AG08395 (cell line): ENCODE measurements at regions not wholly inside any gene's neighbourhood (a gene's known extent, or its start where the extent isn't known, plus 50 kb on each side); places are given as distances from the start of the nearest gene placed in this dataset.
A peak's percentile ranks its signal among the peaks of the same experiment; 100 is the strongest.
"Not testable (repeated sequence)": the region's sequence is repeated elsewhere in the genome, so short reads cannot be mapped to it uniquely, and the experiment has no call there.

Experiments
- DNase-seq: peaks from one replicate; pipeline ENCODE4 v3.0.0; 2012; ENCODE audit warnings: mixed read lengths, low spot score

DNA sequence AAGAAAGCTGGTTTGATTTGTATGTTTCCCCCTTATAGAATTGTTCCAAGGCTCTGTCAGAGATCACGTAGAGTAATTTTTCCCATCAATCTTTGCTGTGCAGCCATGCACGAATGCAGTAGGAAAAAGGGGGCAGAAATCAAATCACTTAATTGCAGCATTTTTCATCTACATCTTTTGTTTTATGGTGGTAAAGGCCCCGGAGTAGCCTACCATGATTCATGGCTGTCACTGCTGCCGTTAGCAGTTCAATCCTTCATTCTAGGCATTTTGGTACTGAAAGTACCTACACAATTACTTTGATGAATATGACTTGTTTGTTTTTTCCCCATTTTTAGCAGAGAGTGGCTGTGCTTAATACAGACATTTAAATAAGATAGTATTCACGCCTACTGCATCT is 631.9 kb upstream of the MMS22L start:
- DNase-seq: no peak

DNA sequence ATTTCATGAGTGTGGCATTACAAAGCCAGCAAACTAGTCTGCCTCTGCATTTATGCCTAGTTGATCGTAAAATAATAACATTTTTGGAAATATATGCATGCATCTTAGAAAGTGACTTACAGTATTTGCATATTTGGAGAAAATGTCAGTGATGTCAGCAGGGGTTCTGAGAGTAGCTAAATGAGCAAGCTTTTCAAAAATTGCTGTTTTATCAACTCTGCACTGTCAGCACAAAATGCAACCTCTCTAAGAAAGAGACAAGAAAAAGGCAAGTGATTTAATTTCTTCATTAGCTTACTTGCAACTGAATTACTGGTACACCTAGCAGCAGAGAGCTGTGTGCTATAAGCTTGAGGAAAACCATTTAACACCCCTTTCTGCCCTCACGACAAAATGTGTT is 632.5 kb upstream of the MMS22L start:
- DNase-seq: no peak

DNA sequence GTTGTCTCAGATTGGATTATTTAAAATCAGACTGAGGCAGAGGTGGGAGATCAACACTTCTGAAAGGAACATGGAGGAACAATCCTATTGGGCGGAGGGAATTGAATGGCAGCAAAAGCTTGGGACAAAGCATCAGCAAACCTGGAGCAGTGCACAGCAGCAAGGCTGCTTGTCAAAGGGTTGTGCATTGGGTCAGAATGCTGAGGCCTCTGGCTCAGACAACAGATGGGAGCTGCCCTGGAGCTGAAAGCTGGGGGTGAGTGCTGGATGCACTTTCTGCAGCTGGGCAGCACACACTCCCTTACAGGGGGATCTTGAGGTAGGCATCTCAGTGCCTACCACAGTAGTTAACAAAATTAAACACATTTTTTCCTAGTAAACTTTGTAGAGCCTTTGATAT is 634.4 kb upstream of the MMS22L start:
- DNase-seq: no peak

DNA sequence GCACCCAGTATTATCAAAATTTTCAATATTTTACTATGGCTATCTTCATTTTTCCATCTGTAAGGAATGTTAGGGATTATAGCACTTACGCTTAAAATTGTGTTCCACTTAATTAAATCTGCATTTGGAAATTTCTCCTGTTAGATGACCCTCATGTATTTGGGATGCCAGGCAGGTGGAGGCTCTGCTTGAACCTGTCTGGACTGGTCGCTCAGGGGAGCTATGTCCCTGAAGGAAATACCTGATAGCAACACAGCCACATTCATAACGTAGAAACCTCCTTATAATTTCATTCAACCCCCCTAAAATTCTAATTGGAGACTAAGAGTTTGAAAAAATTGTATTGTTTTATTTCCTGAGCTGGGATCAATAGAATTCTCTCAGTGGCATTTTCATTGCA is 636.0 kb upstream of the MMS22L start:
- DNase-seq: no peak

DNA sequence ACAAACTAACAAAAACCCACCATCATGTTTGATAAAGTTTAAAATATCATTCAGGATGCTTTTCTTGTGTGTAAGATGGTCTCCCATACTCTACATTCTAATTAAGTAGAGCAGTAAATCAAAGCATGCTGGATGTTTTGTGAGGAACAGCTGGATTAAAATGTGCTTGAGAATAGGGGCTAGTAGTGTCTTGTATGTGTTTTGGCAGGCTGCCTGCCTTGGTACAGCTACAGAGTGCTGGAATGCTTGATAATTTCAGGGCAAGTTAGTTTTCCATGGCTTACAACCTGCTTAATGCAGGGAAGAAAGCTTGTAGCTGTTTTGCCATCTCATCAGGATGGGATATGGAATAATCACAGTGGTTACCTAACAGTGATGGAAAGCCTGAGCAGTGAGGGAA is 636.6 kb upstream of the MMS22L start:
- no peak for DNase-seq

DNA sequence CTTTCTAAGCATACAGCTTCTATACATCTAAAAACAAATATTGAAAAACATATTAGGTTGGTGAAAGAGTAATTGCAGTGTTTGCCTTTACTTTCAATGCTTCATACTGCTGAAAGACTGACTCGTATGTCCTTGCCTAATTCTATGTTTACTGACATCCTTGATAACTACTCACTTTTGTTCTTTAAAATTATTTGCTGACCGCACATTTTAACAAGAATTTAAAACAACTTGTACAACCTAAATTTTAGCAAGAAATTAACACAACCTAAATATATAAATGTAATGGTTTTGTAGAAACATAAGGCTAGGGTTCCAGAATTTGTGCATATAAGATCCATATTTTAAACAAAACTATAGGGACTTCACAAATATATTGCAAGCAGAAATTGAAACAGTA is 640.2 kb upstream of the MMS22L start:
- DNase-seq: no peak

DNA sequence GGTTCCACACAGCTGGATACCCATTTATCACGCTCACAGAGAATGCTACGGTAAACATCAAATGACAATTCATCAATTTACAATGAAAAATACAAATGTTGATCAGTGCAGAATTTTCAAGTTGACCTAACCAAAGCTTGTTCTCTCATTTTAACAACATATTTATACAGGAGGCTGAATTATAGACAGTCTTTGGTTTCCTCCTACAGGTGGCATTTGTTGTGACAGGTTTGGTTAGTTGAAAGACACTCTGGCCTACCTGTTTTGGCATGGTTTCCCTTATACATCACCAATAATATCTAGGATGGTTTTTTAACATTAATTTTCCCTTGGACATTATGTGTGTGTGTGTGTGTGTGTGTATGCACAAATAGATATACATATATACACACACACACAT is 642.5 kb upstream of the MMS22L start:
- peak; percentile 2 for DNase-seq

DNA sequence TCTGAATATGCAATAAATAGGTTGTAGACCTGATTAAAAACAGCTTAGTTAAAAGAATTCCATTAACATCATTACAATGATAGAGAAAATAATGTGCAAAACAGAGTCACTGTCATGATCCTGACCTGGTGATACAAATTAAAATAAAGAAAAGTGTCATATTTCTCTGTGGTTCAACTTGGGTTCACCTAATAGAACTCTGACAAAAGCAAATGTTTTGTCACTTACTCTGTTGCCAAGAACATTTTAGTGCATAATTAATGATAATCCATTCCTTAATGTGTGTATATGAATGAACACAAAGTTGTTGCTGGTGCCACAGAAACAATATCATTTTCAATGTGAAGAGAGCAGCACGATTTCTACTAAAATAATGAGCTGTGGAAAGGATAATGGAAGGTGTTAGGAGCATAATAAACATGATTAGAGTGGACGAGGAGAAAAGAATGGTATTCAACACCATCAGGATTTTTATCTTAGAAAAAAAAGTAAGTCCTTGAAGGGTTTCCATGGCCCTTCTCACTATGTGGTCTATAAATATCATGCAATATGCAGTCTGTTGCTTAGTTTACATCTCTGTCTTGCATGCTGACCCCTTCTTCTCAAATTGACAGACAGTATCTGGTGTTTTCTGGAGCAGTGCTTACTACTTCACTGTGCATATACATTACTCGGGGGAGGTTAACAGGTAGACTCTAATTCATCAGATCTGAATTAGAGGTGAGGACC is 656.6 kb upstream of the MMS22L start:
- no peak for DNase-seq

DNA sequence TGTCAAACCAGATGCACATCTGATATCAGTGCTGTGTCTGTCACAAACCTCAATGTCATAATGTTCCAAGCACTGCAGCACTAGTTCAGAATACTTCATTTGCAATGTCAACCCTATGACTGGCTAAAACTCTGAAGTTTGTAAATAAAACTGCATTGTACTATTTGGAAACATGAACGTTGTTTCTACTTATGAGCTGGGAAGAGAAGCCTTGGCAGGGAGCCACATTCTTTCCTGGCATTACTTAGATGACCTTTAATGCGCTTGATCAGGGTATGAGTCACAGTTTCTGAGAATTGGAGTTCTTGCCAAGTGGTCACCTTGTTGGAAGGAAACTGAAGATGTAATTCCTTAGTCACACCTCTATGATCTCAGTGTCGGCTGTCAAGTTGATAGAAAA is 664.8 kb upstream of the MMS22L start:
- no peak for DNase-seq

DNA sequence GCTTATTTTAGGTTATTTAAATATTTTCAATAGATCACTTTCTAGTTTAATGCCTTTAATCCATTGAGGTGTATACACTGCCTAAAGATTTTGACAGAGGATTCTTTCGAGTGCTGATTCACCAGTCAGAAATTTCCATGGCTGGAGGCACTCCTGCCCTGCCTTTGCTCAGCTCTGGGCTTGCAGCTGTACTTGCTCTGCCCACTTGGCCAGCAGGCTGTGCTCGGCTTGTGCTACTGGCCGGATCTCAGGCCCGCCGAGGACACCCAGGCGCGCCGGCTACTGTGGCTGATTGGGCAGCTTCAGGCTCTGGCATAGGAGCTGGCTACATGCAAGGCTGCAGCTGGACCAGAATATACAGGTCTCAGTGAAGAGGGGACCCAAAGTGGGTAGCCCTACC is 675.1 kb upstream of the MMS22L start:
- no peak for DNase-seq

DNA sequence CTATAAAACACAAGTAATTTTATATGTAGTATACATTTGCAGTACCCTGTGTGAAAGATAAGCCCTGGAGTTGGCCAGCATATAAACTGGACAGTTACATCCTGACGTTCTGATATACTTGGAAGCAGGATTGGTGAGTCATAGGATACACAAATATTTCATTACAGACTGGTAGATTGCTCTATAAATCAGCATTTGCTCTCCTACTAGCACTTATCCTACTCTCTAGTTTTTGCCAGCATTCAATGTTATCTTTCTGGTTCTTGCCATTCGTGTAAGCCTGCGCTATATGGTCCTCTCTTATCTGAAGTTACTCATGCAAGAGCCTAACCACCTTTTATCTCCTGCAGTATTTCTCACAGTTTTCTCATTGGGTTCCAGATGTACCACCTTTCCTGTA is 680.2 kb upstream of the MMS22L start:
- no peak for DNase-seq

DNA sequence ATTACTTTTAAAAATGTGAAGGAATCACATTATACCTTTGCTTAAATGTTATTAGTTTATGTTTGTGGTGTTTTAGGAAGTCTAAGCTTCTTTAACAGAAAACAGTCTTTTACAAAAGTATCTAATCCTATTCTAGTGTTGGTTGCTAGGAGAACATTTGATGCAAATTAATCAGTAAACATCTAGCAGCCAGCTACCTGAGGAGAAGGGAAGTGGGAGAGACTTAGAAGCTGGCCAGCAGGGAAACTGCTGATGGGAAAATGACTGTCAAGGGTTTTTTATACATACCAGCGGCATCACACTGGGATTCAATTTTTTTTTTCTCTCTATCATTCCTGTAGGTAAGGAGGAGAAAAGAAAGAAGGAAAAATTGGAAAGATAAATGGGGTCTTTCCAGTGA is 686.0 kb upstream of the MMS22L start:
- no peak for DNase-seq

DNA sequence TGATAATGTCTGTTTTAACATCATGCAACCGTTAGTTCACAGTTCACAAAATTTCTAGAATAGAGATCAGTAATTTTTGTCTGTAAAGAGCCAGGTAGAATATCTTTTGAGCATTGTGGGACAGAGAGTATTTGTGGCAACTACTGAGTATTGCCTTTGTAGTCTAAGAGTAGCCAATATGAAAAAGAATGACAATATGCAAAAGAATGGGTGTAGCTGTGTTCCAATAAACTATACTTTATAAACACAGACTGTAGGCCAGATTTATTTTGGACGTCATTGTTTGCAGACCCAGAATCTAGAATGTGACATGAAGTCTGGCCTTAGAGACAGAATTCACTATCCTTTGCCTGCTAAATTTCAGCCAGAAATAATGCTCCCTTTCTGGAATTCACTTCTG is 694.1 kb upstream of the MMS22L start:
- DNase-seq: no peak

DNA sequence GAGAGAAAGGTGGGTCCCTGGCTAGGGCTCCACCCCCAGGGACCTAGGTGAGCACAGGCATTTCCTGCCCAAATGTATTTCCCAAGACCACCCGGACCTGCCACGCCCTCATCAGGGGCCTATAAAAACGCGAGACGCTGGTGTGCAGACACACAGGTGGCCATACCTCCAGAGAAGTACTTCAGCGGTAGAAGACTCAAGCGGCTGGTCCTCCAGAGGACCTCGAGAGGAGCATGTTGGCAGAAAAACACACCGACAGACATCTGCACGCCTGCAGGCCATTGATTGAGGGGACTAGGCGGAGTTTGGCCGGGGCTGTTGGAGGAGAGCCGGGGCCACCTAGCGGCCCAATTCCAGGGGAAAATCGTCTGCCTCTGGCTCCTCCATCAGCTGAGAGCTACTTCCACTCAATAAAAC is 695.8 kb upstream of the MMS22L start:
- DNase-seq: no peak

DNA sequence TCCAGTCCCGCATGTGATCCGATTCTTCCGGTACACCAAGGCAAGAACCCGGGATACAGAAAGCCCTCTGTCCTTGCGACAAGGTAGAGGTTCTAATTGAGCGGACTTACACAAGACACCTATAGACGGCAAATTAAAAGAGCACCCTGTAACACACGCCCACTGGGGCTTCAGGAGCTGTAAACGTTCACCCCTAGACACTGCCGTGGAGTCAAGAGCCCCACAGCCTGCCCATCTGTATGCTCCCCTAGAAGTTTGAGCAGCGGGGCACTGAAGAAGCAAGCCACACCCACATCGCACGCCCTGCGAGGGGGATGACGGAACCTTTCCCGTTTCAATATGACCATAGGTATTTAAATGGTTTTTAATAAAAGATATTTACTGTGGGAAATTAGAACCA is 696.3 kb upstream of the MMS22L start:
- not testable (repeated sequence) for DNase-seq

DNA sequence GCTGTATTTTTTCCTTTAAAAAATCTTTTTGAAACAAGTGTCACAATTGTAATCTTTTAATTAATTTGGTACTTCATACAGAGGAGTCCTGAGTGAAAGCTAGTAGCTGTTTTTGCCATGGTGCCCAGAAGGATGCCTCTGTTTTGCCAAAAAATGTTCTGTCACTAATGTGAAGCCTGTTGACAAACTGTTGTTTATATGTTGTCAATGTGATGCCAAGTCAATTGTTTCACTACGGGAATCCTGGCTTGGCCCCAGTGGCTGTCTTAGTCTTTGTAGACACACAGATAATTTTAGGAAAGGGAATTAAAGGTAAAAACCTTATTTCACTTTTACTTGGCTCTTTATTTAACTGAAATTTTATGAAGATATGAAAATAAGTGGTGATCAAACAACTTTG is 706.4 kb upstream of the MMS22L start:
- no peak for DNase-seq

DNA sequence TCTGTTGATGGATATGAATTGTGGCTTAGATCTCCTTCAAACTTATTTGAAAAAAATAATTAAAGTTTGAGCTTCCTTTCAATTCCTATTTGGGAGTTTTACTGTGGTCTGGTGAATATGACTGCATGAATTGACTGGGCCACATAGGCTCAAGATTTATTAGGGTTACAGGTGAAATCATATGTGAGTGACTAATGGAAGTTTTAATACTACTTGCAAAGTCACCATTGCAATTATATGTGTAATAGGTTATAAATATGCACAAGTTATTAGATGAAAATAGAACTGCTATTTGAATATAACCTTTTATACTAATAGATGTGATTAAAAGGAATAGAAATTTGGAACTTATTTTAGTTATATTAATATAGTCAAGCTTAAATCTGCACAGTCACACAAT is 712.1 kb upstream of the MMS22L start:
- no peak for DNase-seq

DNA sequence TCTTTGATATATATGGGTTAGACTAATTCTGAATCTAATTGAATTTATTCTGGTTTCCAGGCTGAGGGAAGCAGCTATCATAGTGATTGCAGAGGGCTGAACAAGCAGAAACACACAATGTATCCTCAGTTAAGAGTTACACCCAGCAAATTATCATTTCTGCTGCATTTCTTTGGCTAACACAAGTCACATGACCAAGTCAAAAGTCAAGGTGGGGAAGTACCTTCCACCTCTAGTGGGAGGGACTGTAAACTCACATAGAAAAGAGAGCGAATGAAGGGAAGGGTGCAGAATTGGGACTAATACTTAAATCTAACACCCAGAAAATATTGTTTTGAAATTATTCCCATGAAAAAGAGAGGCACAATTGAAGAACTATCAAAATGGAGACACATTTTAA is 719.7 kb upstream of the MMS22L start:
- no peak for DNase-seq

DNA sequence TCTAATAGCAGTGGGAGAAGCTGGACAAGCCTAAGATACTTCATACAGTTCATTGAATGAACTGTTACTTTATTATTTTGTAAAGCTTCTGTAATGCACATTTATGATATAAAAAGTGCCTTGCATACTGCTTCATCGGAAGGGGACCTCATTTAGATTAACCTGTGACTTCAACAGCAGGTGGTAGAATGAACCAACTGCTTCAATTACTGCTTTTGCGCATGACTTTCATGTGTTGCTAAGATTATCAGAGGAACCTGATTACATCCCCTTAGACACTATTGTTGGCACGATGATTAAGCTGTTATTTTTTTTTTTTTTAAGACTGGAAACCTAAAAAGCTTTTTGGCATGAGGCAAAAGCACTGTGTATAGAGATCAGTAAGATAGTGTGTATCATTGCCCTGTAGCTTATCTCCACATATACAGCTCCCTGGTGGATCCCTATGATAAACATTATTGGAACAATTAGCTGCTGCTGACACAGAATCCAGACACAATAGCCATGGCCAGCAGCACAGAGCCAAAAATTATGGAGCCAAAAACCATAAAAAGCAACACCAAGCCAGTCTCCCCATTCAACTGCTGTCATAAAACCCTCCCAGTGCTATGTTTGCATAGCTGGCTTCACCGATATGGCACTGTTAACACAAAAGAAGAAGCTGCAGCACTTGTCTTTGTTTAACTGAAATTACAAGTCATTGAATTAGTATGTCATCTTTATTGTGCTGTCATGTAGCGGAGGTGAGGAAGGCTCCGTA is 731.6 kb upstream of the MMS22L start:
- no peak for DNase-seq

DNA sequence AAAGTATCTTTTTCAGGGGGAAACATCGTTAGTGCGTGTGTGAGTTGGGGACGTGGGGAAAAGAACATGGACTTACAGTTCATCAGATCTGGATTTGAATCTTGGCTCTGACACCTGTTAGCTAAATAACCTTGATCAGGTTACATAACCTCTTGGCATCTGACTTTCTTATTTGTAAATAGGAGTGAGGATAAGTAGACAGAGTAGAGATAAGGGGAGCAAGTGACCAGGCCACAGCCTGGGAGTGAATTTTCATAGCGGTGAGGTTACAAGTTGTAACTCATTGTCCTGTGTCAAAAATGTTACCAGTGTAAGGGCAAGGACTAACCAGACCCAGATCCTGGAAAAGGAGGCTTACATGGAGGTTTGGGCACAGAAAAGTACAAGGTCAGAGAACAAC is 733.5 kb upstream of the MMS22L start:
- DNase-seq: no peak

DNA sequence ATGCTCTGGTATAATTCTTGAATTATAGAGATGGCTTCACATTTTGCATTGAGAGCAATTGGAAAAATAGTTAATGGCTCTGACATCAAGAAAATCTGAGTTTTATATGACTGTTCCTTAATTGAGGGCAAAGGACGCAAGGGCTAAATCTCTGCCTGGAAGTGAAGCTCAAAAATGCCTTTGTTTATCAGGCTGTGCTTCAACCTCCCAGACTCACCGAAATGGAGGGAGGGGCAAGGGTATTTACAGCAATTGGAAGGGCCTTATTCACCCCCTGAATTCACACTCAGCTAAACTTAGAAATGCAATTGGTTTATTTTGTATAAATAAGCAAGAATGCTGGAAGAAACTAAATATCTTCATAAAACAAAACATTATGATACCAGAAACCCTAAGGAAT is 737.2 kb upstream of the MMS22L start:
- DNase-seq: no peak

DNA sequence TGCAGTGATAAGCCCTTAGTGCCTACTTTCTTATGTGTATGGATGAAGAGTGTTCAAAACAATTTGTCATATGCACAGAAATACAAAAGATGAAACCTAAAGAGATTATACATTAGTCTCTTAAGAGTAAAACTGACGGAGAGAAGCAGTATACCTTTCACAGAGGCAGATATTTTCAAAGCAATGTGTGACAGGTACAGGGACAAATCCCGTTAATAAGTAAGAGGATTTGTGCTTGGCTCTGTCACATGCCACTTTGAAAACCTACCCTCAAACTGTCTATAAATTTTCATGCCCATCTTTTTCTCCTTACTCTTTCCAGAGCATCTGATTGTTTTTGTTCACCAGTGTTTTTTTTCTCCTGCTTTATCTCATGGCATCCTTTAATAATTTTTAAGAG is 741.3 kb upstream of the MMS22L start:
- no peak for DNase-seq

DNA sequence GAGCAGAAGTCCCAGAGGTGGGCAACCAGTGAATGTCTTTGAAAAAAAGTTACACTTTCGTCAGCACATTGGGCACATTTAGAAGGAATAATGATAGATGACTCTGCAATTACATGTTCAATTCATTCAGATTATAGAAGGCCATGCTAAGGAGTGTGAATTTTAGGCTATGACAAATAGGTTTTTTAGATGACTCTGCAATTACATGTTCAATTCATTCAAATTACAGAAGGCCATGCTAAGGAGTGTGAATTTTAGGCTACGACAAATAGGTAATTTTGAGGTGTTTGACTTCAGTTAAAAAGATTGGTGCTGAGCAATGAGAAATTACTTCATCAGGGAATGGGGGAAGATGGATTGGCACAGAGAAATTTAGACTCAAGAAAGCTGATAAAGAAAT is 744.9 kb upstream of the MMS22L start:
- DNase-seq: no peak

DNA sequence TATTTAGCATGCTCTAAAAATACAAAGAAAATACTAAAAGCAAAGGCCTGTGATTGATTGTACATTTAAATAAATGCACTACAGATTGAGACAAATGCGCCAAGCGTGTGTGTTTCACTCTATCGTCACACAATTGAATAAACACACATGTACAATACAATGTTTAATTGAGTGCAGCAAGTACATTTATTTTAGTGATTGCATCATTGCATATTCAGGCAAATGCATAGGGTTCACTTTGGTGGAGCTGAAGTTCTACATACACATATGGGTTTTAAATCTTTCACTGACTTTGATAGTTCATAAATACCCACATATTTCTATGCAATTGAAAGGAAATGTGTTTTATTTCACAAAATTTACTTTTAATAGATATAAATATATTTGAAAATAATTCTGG is 750.6 kb upstream of the MMS22L start:
- no peak for DNase-seq
